ENCODE measurements at regions not wholly inside any gene's neighbourhood (a gene's known extent, or its start where the extent isn't known, plus 50 kb on each side); places are given as distances from the start of the nearest gene placed in this dataset.

DNA sequence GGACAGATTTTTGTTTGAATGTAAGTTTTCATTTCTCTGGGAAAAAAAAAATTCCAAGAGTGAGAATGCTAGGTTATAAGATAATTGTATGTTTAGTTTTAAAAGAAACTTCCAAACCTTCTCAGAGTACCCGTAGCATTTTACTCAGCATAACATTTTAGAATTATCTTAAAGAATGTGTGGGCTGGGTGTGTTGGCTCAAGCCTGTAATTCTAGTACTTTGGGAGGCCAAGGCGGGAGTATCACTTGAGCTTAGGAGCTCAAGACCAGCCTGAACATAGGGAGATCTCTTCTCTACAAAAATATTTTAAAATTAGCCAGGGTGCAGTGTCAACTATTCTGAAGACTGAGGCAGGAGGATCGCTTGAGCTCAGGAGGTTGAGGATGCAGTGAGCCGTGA lies 57.4 kb upstream of the RMP24 start:
- DNase-seq, result no peak
- Histone ChIP-seq H3K4me1 (no peaks in the 10 kb centered on the region), H3K4me3 (no peak overlapping the region), H3K27me3 (peaks cover 0 to 3% of the 10 kb centered on the region in 2 donors), H3K9me3 (no peaks in the 10 kb centered on the region), H3K36me3 (no peaks in the 10 kb centered on the region), H3K27ac (no peak overlapping the region)
- TF ChIP-seq, protein P1, sequence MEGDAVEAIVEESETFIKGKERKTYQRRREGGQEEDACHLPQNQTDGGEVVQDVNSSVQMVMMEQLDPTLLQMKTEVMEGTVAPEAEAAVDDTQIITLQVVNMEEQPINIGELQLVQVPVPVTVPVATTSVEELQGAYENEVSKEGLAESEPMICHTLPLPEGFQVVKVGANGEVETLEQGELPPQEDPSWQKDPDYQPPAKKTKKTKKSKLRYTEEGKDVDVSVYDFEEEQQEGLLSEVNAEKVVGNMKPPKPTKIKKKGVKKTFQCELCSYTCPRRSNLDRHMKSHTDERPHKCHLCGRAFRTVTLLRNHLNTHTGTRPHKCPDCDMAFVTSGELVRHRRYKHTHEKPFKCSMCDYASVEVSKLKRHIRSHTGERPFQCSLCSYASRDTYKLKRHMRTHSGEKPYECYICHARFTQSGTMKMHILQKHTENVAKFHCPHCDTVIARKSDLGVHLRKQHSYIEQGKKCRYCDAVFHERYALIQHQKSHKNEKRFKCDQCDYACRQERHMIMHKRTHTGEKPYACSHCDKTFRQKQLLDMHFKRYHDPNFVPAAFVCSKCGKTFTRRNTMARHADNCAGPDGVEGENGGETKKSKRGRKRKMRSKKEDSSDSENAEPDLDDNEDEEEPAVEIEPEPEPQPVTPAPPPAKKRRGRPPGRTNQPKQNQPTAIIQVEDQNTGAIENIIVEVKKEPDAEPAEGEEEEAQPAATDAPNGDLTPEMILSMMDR (IDR thresholded peaks at IDR 0.05), result no peak
- intact Hi-C loops (cut with DNase I; ENCODE audit: low total_unique reads), result no loop called here

DNA sequence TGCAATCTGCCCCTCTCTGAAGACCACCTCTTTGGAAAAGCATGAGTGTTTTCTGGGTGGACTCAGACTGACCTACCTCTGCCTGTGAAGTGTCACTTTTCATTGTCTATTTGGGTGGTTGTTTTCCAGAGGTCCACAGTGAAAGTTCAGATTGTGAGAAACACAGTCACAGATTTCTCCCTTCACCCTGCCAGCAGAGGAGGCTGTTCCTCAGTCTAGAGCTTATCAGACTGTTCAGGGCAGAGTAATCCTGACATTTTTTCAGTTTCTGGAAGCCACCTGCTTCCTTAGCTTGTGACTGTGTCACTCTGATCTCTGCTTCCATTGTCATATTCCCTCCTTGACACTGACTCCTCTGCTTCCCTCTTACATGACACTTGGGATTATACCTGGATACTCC lies 55.4 kb upstream of the RMP24 start:
- Histone ChIP-seq H3K27me3 (peaks cover 0 to 3% of the 10 kb centered on the region in 2 donors), H3K4me3 (no peak overlapping the region), H3K4me1 (no peaks in the 10 kb centered on the region), H3K27ac (no peak overlapping the region), H3K9me3 (no peaks in the 10 kb centered on the region), H3K36me3 (no peaks in the 10 kb centered on the region)
- no peak for DNase-seq
- intact Hi-C loops (cut with DNase I; ENCODE audit: low total_unique reads), result no loop called here
- TF ChIP-seq, protein P1 (IDR thresholded peaks at IDR 0.05), result no peak

DNA sequence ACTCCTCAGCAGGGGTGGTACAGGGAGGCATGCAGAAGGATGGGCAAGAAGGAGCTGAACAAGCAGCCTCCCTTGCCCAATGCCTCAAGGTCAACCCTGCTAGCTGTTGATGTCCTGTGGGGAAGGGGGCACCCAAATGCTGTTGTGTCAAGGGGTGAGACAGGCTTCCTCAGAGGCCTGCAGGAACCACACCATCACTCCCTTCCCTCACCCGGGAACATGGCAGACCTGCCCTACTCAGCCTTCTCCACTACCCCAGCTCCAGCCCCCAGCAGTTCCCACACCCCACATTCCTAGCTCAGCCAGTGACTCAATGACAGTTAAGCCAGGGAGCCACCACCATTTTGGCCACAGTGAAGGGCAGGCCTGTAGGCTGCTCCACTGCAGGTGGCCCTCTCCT lies 53.9 kb upstream of the RMP24 start:
- Histone ChIP-seq H3K36me3 (no peaks in the 10 kb centered on the region), H3K4me3 (no peak overlapping the region), H3K4me1 (no peaks in the 10 kb centered on the region), H3K27ac (no peak overlapping the region), H3K27me3 (peaks cover 0 to 3% of the 10 kb centered on the region in 2 donors), H3K9me3 (no peaks in the 10 kb centered on the region)
- DNase-seq, result no peak
- TF ChIP-seq, protein P1 (IDR thresholded peaks at IDR 0.05), result no peak
- intact Hi-C loops (cut with DNase I; ENCODE audit: low total_unique reads), result no loop called here

DNA sequence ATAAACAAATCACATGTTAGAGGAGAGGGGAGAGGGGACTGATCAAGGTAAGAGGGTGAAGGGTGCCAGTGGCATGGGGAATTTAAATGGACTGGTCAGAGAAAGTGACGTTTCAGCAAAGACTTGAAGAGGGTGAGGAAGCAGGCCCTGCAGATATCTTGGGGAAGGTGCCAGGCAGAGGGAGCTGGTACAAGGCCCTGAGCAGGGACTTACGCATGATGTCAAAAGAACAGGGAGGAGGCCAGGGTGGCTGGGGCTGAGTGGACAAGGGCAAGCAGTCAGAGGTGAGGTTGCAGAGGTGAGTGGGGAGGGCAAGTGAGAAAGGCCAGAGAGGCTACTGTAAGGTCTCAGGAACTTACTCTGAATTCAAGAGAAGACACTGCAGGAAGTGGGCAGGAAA lies 53.3 kb upstream of the RMP24 start:
- intact Hi-C loops (cut with DNase I; ENCODE audit: low total_unique reads), result no loop called here
- Histone ChIP-seq H3K4me3 (no peak overlapping the region), H3K4me1 (no peaks in the 10 kb centered on the region), H3K27me3 (peaks cover 0 to 3% of the 10 kb centered on the region in 2 donors), H3K9me3 (no peaks in the 10 kb centered on the region), H3K27ac (no peak overlapping the region), H3K36me3 (no peaks in the 10 kb centered on the region)
- no peak for DNase-seq
- TF ChIP-seq, protein P1 (IDR thresholded peaks at IDR 0.05), result no peak

DNA sequence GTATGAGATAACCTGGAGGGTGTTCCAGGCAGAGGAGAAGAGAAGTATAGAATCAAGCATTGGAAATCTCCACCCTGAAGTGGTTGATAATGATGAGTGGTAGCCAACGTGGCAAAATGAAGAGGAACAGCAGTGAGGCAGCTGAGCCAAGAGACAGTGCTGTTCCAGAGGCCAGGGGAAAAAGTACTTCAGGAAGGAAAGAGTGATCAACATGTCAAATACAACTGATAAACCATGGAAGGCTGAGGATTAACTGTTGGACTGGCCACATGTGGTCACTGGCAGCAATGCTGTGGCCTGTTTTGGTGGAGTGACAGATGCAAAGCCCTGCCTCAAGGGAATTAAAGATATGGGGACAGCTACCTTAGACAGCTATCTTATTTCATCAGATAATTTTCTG lies 51.9 kb upstream of the RMP24 start:
- DNase-seq, result no peak

More for the DNA sequence above, 51.9 kb upstream of the RMP24 start:
- Histone ChIP-seq H3K4me3 (no peak overlapping the region), H3K27ac (no peak overlapping the region), H3K27me3 (peaks cover 0 to 3% of the 10 kb centered on the region in 2 donors), H3K9me3 (no peaks in the 10 kb centered on the region), H3K36me3 (no peaks in the 10 kb centered on the region), H3K4me1 (no peaks in the 10 kb centered on the region)
- intact Hi-C loops (cut with DNase I; ENCODE audit: low total_unique reads), result no loop called here
- TF ChIP-seq, protein P1 (IDR thresholded peaks at IDR 0.05), result no peak

Data from tibial artery (tissue), 4 donors.